ENCODE measurements at regions not wholly inside any gene's neighbourhood (a gene's known extent, or its start where the extent isn't known, plus 50 kb on each side); places are given as distances from the start of the nearest gene placed in this dataset.

- intact Hi-C loops (cut with DNase I), result no loop called here
- no peaks in the 10 kb centered on the region for H3K4me1 ChIP-seq (replicated peaks)
- WGBS, result 20% methylated on average over 1 of the region's 1 CpG
These were observed 338.5 kb upstream of the SPTLC3 start for GRCh38 chr20:12670301-12670700.

GRCh38 chr20:12673352-12673751, 335.4 kb upstream of the SPTLC3 start:
- H3K36me3 ChIP-seq, result no peaks in the 10 kb centered on the region
- H3K27ac ChIP-seq, result no peak overlapping the region
- H3K4me1 ChIP-seq (replicated peaks), result no peaks in the 10 kb centered on the region
- no peak overlapping the region for H3K4me3 ChIP-seq
- H3K27me3 ChIP-seq (replicated peaks; ENCODE audit: insufficient read depth), result no peaks in the 10 kb centered on the region
- TF ChIP-seq CTCF (IDR thresholded peaks at IDR 0.05) (no peak), POLR2AphosphoS5 (IDR thresholded peaks at IDR 0.05) (no peak), POLR2A (IDR thresholded peaks at IDR 0.05) (no peak)
- intact Hi-C loops (cut with DNase I), result no loop called here
- H3K9me3 ChIP-seq, result no peaks in the 10 kb centered on the region
- no peak for DNase-seq (ENCODE audit: low spot score)
- WGBS, result 84% methylated on average over 5 of the region's 5 CpGs

More at GRCh38 chr20:12670301-12670700, 338.5 kb upstream of the SPTLC3 start:
- Histone ChIP-seq H3K27ac (no peak overlapping the region), H3K27me3 (replicated peaks; ENCODE audit: insufficient read depth) (no peaks in the 10 kb centered on the region), H3K4me3 (no peak overlapping the region), H3K36me3 (no peaks in the 10 kb centered on the region), H3K9me3 (no peaks in the 10 kb centered on the region)
- TF ChIP-seq CTCF (IDR thresholded peaks at IDR 0.05), result no peak
- no peak for TF ChIP-seq POLR2AphosphoS5 (IDR thresholded peaks at IDR 0.05)
- no peak for TF ChIP-seq POLR2A (IDR thresholded peaks at IDR 0.05)
- DNase-seq (ENCODE audit: low spot score), result no peak

GRCh38 chr20:12677925-12678324, 330.8 kb upstream of the SPTLC3 start:
- Histone ChIP-seq H3K27me3 (replicated peaks; ENCODE audit: insufficient read depth) (no peaks in the 10 kb centered on the region), H3K9me3 (no peaks in the 10 kb centered on the region), H3K36me3 (no peaks in the 10 kb centered on the region), H3K4me1 (replicated peaks) (no peaks in the 10 kb centered on the region), H3K4me3 (no peak overlapping the region), H3K27ac (no peak overlapping the region)
- 89% methylated on average over 1 of the region's 1 CpG for WGBS
- DNase-seq (ENCODE audit: low spot score), result no peak
- intact Hi-C loops (cut with DNase I), result no loop called here
- TF ChIP-seq CTCF (IDR thresholded peaks at IDR 0.05) (no peak), POLR2A (IDR thresholded peaks at IDR 0.05) (no peak), POLR2AphosphoS5 (IDR thresholded peaks at IDR 0.05) (no peak)

DNA sequence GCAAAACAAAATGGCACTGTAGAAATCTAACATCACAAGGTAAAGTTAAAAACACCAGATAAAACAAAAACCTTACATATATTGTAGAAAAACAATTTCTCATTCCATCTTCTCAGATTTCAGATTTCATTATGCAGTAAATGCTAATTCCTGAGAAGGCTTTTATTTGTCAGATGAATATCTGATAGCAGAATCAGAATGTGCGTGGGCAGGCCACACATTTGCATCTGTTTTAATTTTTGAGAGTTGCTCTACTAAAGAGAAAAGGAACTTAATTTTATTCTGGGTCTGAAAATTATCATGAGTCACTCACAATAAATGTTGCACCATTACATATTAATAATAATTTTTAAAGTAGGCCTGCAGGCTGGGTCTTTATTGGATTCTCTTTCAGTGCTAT, 329.3 kb upstream of the SPTLC3 start:
- 78% methylated on average over 1 of the region's 1 CpG for WGBS

GRCh38 chr20:12682613-12683012, 326.2 kb upstream of the SPTLC3 start:
- Histone ChIP-seq H3K27ac (no peak overlapping the region), H3K4me1 (replicated peaks) (no peaks in the 10 kb centered on the region), H3K4me3 (no peak overlapping the region), H3K36me3 (no peaks in the 10 kb centered on the region), H3K9me3 (no peaks in the 10 kb centered on the region), H3K27me3 (replicated peaks; ENCODE audit: insufficient read depth) (no peaks in the 10 kb centered on the region)
- intact Hi-C loops (cut with DNase I), result no loop called here
- TF ChIP-seq CTCF (IDR thresholded peaks at IDR 0.05), result no peak
- no peak for TF ChIP-seq POLR2AphosphoS5 (IDR thresholded peaks at IDR 0.05)
- no peak for TF ChIP-seq POLR2A (IDR thresholded peaks at IDR 0.05)
- no peak for DNase-seq (ENCODE audit: low spot score)

More for the DNA sequence above, 329.3 kb upstream of the SPTLC3 start:
- H3K27ac ChIP-seq, result no peak overlapping the region
- intact Hi-C loops (cut with DNase I), result no loop called here
- no peaks in the 10 kb centered on the region for H3K27me3 ChIP-seq (replicated peaks; ENCODE audit: insufficient read depth)
- DNase-seq (ENCODE audit: low spot score), result no peak
- H3K9me3 ChIP-seq, result no peaks in the 10 kb centered on the region
- TF ChIP-seq CTCF (IDR thresholded peaks at IDR 0.05), result no peak
- H3K36me3 ChIP-seq, result no peaks in the 10 kb centered on the region
- no peak overlapping the region for H3K4me3 ChIP-seq
- no peaks in the 10 kb centered on the region for H3K4me1 ChIP-seq (replicated peaks)
